Lower leg skin (tissue), 3 donors: ENCODE measurements at regions not wholly inside any gene's neighbourhood (a gene's known extent, or its start where the extent isn't known, plus 50 kb on each side); places are given as distances from the start of the nearest gene placed in this dataset.

ENCODE experiments used
- CTCF ChIP-seq, 3 donors: fragments of 450-650 bp; IDR thresholded peaks; one replicate each; pipeline ENCODE4 v1.5.1; 2016; ENCODE audit warnings: antibody characterized with exemption in 3 of 3, mild to moderate bottlenecking in 3 of 3, moderate library complexity in 2 of 3
- POLR2A ChIP-seq, 2 donors: fragments of 450-650 bp; IDR thresholded peaks; one replicate each; pipeline ENCODE4 v1.6.1; 2016 to 2017; ENCODE audit warnings: antibody characterized with exemption in 2 of 2, mild to moderate bottlenecking in 1 of 2, moderate library complexity in 1 of 2

GRCh38 chr15:61420546-61420945 is 191.4 kb upstream of the RORA start:
- TF ChIP-seq CTCF (IDR thresholded peaks at IDR 0.05), result no peak
- no peak for TF ChIP-seq POLR2A (IDR thresholded peaks at IDR 0.05)
